CD1c-positive myeloid dendritic cell (primary cell): ENCODE measurements at regions not wholly inside any gene's neighbourhood (a gene's known extent, or its start where the extent isn't known, plus 50 kb on each side); places are given as distances from the start of the nearest gene placed in this dataset.

Experiments used
- DNase-seq: peaks from one replicate; pipeline ENCODE4 v3.0.0-alpha.2; 2016; ENCODE audit errors: extremely low spot score

- no peak for DNase-seq
Measured at GRCh38 chr10:28962768-28963167, 285.4 kb downstream of the BAMBI start.

DNA sequence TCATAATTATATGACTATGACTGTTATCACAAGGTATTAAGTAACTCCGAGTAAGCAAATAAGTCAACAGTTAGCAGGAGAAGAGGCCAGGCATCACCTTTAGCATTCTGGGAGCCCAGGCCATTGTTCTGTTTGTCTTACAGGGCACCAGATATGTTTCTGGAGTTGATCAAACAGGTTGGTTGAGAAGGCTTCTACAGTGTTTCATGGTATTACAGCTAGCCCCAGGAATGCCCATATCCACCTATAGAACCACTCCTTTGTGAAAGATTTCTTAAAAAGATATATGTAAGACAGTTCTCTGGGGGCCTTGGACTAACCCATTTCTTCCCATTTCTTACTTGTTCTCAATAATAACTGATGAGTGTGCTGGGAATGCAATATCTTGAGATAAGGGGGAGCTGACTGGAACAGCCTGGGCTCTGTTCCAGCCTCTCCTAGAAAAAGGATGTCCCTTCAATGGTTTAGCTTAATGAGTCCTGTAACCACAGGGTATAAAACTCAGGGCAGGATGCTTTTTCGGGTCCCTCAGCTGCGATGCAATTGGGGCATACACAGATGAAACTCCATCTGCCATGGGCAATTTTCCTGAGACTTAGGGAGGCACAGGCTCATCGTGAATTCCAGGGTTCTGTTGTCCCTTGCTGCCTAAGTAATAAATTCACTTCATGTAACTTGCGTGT, 286.4 kb downstream of the BAMBI start:
- no peak for DNase-seq

GRCh38 chr10:28965937-28966336, 288.6 kb downstream of the BAMBI start:
- no peak for DNase-seq

- DNase-seq, result no peak
Measured at GRCh38 chr10:28967031-28967430, 289.7 kb downstream of the BAMBI start.

GRCh38 chr10:28969413-28969812, 292.1 kb downstream of the BAMBI start:
- no peak for DNase-seq

- no peak for DNase-seq
Measured at GRCh38 chr10:28970231-28970630, 292.9 kb downstream of the BAMBI start.

- DNase-seq, result no peak
Measured at GRCh38 chr10:28971255-28971654, 293.9 kb downstream of the BAMBI start.

GRCh38 chr10:28971764-28972163, 294.4 kb downstream of the BAMBI start:
- no peak for DNase-seq

- no peak for DNase-seq
Measured at GRCh38 chr10:28973309-28973972, 296.1 kb downstream of the BAMBI start.

GRCh38 chr10:28975891-28976531, 298.7 kb downstream of the BAMBI start:
- no peak for DNase-seq

- no peak for DNase-seq
Measured at GRCh38 chr10:28977518-28977917, 300.2 kb downstream of the BAMBI start.

- no peak for DNase-seq
Measured at GRCh38 chr10:28980264-28980663, 302.9 kb downstream of the BAMBI start.

- peak; percentile 6 for DNase-seq
Measured at GRCh38 chr10:28981007-28981406, 303.7 kb downstream of the BAMBI start.

DNA sequence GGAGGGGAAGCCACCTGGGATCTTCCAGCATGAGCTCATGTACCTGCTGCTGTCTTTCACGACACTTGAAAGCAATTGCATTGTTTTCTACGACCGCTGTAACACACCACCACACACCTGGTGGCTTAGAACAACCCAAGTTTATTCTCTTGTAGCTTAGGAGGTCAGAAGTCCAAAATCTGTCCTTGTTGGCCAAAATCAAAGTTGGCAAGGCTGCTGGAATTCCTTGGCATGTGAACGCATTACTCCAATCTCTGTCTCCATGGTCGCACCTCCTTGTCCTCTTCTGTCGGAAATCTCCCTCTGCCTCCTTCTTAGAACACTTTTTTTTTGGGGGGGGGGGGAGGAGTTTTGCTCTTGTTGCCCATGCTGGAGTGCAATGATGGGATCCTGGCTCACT, 305.7 kb downstream of the BAMBI start:
- no peak for DNase-seq

- no peak for DNase-seq
Measured at GRCh38 chr10:28983799-28984198, 305.1 kb upstream of the LYZL1 start.

GRCh38 chr10:28984431-28984830, 304.4 kb upstream of the LYZL1 start:
- peak; percentile 8 for DNase-seq

- no peak for DNase-seq
Measured at GRCh38 chr10:28985137-28985885, 303.6 kb upstream of the LYZL1 start.

DNA sequence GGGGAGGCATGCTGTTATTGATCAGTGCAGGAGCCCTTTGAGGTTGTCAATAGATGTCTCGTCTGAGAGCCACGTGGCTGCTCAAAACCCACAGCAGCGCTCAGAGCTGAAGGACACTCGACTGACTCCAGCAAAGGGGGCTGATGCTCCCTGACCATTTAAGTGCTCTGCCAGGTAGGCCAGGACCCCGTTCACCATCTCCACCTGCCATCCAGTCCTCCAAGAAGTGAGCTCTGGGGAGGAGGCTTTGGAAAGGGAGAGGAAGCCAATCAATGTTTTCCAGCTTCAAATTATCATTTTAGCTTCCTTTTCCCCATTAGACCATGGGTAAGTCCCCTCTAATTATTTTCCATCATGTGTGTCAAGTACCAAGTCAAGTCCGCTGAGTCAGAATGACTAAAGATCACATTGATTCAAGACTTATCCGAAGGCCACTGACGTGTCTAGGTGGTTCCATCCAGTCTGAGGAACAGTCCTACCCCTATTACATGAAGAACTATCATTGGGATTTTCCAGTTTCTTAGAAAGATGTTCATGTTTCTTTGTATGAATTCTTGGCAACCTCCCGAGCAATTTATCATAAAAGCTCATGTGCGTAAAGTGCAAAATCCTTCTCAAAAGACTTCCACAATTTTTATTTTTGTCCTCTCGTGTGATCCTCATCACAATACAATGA, 302.6 kb upstream of the LYZL1 start:
- DNase-seq, result no peak

DNA sequence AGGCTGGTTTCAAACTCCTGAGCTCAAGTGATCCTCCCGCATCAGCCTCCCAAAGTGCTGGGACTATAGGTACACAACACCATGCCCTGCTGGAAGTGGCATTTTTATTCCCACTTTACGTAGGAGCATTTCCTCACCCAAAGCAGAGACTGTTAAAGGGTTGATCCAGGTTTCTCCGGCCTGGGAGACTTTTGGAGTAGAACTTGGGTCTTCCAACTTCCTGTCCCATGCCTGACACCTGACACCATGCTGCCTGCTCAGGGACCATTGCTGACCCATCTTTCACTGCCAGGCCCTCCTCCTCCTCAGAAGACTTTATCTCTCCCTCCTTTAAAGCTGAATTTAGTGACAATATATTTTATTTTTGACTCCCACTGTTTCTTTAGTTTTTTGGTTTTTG, 302.0 kb upstream of the LYZL1 start:
- no peak for DNase-seq

- DNase-seq, result no peak
Measured at GRCh38 chr10:28987555-28988320, 301.1 kb upstream of the LYZL1 start.

- no peak for DNase-seq
Measured at GRCh38 chr10:28988980-28989379, 299.9 kb upstream of the LYZL1 start.
